K562 (cell line): ENCODE measurements at regions not wholly inside any gene's neighbourhood (a gene's known extent, or its start where the extent isn't known, plus 50 kb on each side); places are given as distances from the start of the nearest gene placed in this dataset.

ENCODE experiments used
- ATAC-seq: fragments of 200-7000 bp; cut with Tn5 transposase; 3 replicates; pipeline ENCODE4 v1.9.1; 2020; ENCODE audit warnings: moderate library complexity
- BruUV-seq: library from RNA; stranded (reverse); fragments of 400-500 nt; replicated peaks from 2 replicates; lab custom pipeline; 2021; lab: Mats Ljungman, UMichigan
- CTCF ChIA-PET: fragments of 300-600 bp; formaldehyde crosslinking; extraction: SDS; loops from one replicate; lab custom pipeline; 2021; ENCODE audit warnings: low intra/inter-chr PET ratio; lab: Yijun Ruan, JAX
- POLR2A ChIA-PET: fragments of 300-600, 350-650 bp; sonication (Branson Sonifier 250); formaldehyde crosslinking; extraction: SDS; loops from one replicate; lab custom pipeline; 2021; ENCODE audit warnings: antibody characterized with exemption, inconsistent platforms; lab: Yijun Ruan, JAX
- DNase-seq, 4 experiments: peaks; one replicate each; pipeline versions ENCODE4 v3.0.0 to v3.0.0-alpha.2; 2011 to 2018; ENCODE audit warnings: low spot score in 3 of 4, mixed read lengths in 3 of 4; ENCODE audit errors: extremely low read depth in 1 of 4
- FAIRE-seq: peaks from 2 replicates; lab custom pipeline; 2011; peaks lifted over from hg19 to GRCh38; lab: Jason Lieb, UNC
- H2AFZ ChIP-seq: 2 replicates; pipeline ENCODE4 v1.6.0; 2011; ENCODE audit warnings: low read depth, low read length, control low read depth, inconsistent platforms
- H3K27ac ChIP-seq: fragments of 200-600 bp; 3 replicates; pipeline ENCODE4 v1.8.0; 2011; ENCODE audit warnings: low read depth, mild to moderate bottlenecking, control low read depth, inconsistent platforms, low read length, moderate library complexity, mixed read lengths; ENCODE audit errors: extremely low read depth
- H3K27me3 ChIP-seq, 2 experiments: fragments of 300-600 bp in 1 of 2; 2 replicates in 1 of 2; 3 replicates in 1 of 2; pipeline versions ENCODE4 v1.6.0 to v1.8.0; 2011; ENCODE audit warnings: inconsistent platforms in 2 of 2, low read length in 2 of 2, mild to moderate bottlenecking in 1 of 2, mixed read lengths in 1 of 2, moderate library complexity in 1 of 2; ENCODE audit not compliant: control insufficient read depth in 2 of 2, insufficient read depth in 2 of 2
- H3K36me3 ChIP-seq: fragments of 300-600 bp; 3 replicates; pipeline ENCODE4 v1.8.0; 2011; ENCODE audit warnings: mild to moderate bottlenecking, low read length, inconsistent platforms; ENCODE audit not compliant: control insufficient read depth, insufficient read depth
- H3K4me1 ChIP-seq, 2 experiments: fragments of 200-600 bp in 1 of 2; replicated peaks in 1 of 2; 2 replicates in 1 of 2; 3 replicates in 1 of 2; pipeline versions ENCODE4 v1.5.1 to v1.8.0; 2011; ENCODE audit warnings: inconsistent platforms in 2 of 2, low read length in 2 of 2, mild to moderate bottlenecking in 1 of 2, mixed read lengths in 1 of 2, moderate library complexity in 1 of 2; ENCODE audit not compliant: control insufficient read depth in 2 of 2, insufficient read depth in 2 of 2
- H3K4me2 ChIP-seq: 2 replicates; pipeline ENCODE4 v1.6.1; 2011; ENCODE audit warnings: low read length, control low read depth, inconsistent platforms, mixed read lengths; ENCODE audit not compliant: insufficient read depth
- H3K4me3 ChIP-seq: fragments of 200-600 bp; sonication (generic), shearing (Covaris generic); 2 replicates; pipeline ENCODE4 v1.5.1; 2016; ENCODE audit warnings: control low read depth, inconsistent platforms
- H3K79me2 ChIP-seq: fragments of 200-600 bp; 3 replicates; pipeline ENCODE4 v1.8.0; 2011; ENCODE audit warnings: low read length, inconsistent platforms; ENCODE audit not compliant: control insufficient read depth, insufficient read depth
- H3K9ac ChIP-seq, 2 experiments: 2 replicates each; pipeline versions ENCODE4 v1.6.0 to v1.6.1; 2011; ENCODE audit warnings: low read depth in 2 of 2, low read length in 2 of 2, control low read depth in 1 of 2, inconsistent platforms in 1 of 2, mild to moderate bottlenecking in 1 of 2, mixed read lengths in 1 of 2; ENCODE audit not compliant: insufficient read depth in 1 of 2
- H3K9me1 ChIP-seq: one replicate; pipeline ENCODE4 v1.6.0; 2011; ENCODE audit warnings: inconsistent platforms, mild to moderate bottlenecking, low read length, moderate library complexity; ENCODE audit not compliant: control insufficient read depth, insufficient read depth
- H3K9me3 ChIP-seq: replicated peaks from 2 replicates; pipeline ENCODE4 v1.5.1; 2011; ENCODE audit warnings: low read depth, low read length, inconsistent platforms; ENCODE audit not compliant: control insufficient read depth, insufficient read depth
- H4K20me1 ChIP-seq: replicated peaks from 2 replicates; pipeline ENCODE4 v1.6.1; 2011; ENCODE audit warnings: low read length, inconsistent platforms, mixed read lengths; ENCODE audit not compliant: control insufficient read depth, insufficient read depth
- BHLHE40 ChIP-seq: IDR thresholded peaks from 2 replicates; pipeline ENCODE4 v1.6.1; 2011; ENCODE audit warnings: low read length, improper control_type of control experiment
- MTA3 ChIP-seq: fragments of 450-650 bp; formaldehyde crosslinking; IDR thresholded peaks from 2 replicates; pipeline ENCODE4 v1.6.1; 2017; ENCODE audit warnings: mild to moderate bottlenecking, borderline replicate concordance
- RBM34 ChIP-seq: fragments of 200-400 bp; formaldehyde crosslinking; IDR thresholded peaks from 2 replicates; pipeline ENCODE4 v1.6.1; 2018; ENCODE audit warnings: low read length, borderline replicate concordance; ENCODE audit not compliant: insufficient read depth
- SMAD1 ChIP-seq: fragments of 150-350 bp; IDR thresholded peaks from 2 replicates; pipeline ENCODE4 v1.6.1; 2014; ENCODE audit warnings: low read length, low read depth; ENCODE audit not compliant: partially characterized antibody
- ZNF76 ChIP-seq: fragments of 250-450 bp; sonication (Bioruptor Pico); IDR thresholded peaks from 2 replicates; pipeline ENCODE4 v1.4.0; 2020; ENCODE audit warnings: mild to moderate bottlenecking, moderate library complexity, borderline replicate concordance
- WGBS: fragments of 100-300 bp; shearing (Covaris generic); methylation state at CpG from one replicate; pipeline ENCODE4 v1.1.6; 2016; ENCODE audit warnings: low coverage, mixed read lengths; ENCODE audit not compliant: insufficient coverage; ENCODE audit errors: missing lambda C conversion rate; 5-methylcytosine and 5-hydroxymethylcytosine counted together
- in situ Hi-C: fragments of 300-500 bp; cut with MboI; formaldehyde crosslinking; loops from 4 replicates; pipeline ENCODE4 v1.15.0; 2018; ENCODE audit warnings: inconsistent platforms, mixed read lengths
- intact Hi-C: fragments of 100-400 bp; cut with micrococcal nuclease; formaldehyde crosslinking; loops from 2 replicates; pipeline ENCODE4 v1.14.2; 2022
- TF ChIP-seq, protein P1 (sequence below): fragments of 450-650 bp; formaldehyde crosslinking; IDR thresholded peaks from 2 replicates; pipeline ENCODE4 v1.4.0; 2020; ENCODE audit warnings: mild to moderate bottlenecking, moderate library complexity
- TF ChIP-seq, protein P2 (sequence below), 2 experiments: fragments of 450-650 bp; IDR thresholded peaks; 2 replicates each; pipeline ENCODE4 v1.6.1; 2018; ENCODE audit warnings: mild to moderate bottlenecking in 2 of 2, low read depth in 1 of 2; ENCODE audit not compliant: partially characterized antibody in 2 of 2

DNA sequence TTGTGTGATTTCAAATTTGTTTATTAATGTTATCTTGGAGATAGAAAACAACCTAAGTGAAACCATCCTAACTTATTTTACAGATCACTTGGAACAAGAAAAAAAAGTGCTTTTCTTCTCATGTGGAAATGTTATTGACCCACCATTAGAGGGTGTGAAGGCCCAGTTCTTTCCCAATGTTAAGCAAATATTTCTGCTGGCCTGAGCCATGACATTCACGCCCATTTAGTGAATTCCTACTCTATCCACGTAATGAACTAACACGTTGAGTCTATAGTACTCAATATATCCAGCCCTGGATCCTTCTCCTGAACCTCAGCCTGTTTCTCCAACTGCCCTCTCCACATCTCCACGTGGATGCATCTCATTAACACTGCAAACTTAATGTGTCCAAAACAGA, 180.6 kb upstream of the ZFP64 start:
- CTCF ChIA-PET: no interaction called here
- H3K4me1 ChIP-seq: no peaks in the 10 kb centered on the region
- H2AFZ ChIP-seq: no peak overlapping the region
- H3K36me3 ChIP-seq: no peaks in the 10 kb centered on the region
- H3K9me1 ChIP-seq: no peaks in the 10 kb centered on the region
- in situ Hi-C loops (no loop called here), intact Hi-C loops (no loop called here)
- H3K4me2 ChIP-seq: no peak overlapping the region
- WGBS: 35% methylated on average over 4 of the region's 4 CpGs
- no TSS peak for BruUV-seq
- no peak for ATAC-seq
- H3K79me2 ChIP-seq: no peaks in the 10 kb centered on the region
- no peak for DNase-seq
- H3K27me3 ChIP-seq: no peaks in the 10 kb centered on the region
- no peaks in the 10 kb centered on the region for H3K9me3 ChIP-seq
- H3K4me3 ChIP-seq: no peak overlapping the region
- H3K9ac ChIP-seq: no peak overlapping the region
- H3K27ac ChIP-seq: no peak overlapping the region
- no peaks in the 10 kb centered on the region for H4K20me1 ChIP-seq
- FAIRE-seq: no peak
- POLR2A ChIA-PET: no interaction called here
- TF ChIP-seq RBM34 (no peak), MTA3 (no peak), ZNF76 (CRISPR knock-in tag) (no peak), BHLHE40 (no peak)
- TF ChIP-seq, protein P1, sequence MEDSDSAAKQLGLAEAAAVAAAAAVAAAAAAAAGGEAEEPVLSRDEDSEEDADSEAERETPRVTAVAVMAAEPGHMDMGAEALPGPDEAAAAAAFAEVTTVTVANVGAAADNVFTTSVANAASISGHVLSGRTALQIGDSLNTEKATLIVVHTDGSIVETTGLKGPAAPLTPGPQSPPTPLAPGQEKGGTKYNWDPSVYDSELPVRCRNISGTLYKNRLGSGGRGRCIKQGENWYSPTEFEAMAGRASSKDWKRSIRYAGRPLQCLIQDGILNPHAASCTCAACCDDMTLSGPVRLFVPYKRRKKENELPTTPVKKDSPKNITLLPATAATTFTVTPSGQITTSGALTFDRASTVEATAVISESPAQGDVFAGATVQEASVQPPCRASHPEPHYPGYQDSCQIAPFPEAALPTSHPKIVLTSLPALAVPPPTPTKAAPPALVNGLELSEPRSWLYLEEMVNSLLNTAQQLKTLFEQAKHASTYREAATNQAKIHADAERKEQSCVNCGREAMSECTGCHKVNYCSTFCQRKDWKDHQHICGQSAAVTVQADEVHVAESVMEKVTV (CRISPR knock-in tag): no peak

DNA sequence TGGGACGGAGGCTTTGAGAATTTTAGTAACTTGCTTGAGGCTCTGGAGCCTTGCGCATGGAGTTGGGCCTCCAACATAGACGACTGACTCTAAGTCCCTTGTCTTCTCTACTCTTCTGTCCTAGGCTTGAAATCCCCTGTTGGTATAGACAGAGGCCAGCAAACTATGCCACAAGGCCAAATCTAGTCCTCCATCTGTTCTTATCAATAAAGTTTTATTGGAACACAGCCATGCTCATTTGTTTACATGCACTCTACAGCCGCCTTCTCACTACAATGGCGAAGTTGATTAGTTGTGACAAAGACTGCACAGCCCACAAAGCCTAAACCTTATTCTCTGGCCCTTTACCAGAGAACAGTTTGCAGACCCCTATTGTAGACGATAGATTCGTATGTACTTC, 174.1 kb upstream of the ZFP64 start:
- H4K20me1 ChIP-seq: no peaks in the 10 kb centered on the region
- H3K9me3 ChIP-seq: no peaks in the 10 kb centered on the region
- no peak overlapping the region for H3K4me2 ChIP-seq
- in situ Hi-C loops (no loop called here), intact Hi-C loops (no loop called here)
- no peaks in the 10 kb centered on the region for H3K4me1 ChIP-seq
- no peak overlapping the region for H3K27ac ChIP-seq
- no peak overlapping the region for H2AFZ ChIP-seq
- no peak for FAIRE-seq
- no peaks in the 10 kb centered on the region for H3K27me3 ChIP-seq
- 36% methylated on average over 7 of the region's 7 CpGs for WGBS
- DNase-seq: no peak
- H3K79me2 ChIP-seq: no peaks in the 10 kb centered on the region
- no peaks in the 10 kb centered on the region for H3K36me3 ChIP-seq
- CTCF ChIA-PET: no interaction called here
- H3K9me1 ChIP-seq: no peaks in the 10 kb centered on the region
- H3K9ac ChIP-seq: no peak overlapping the region
- no peak overlapping the region for H3K4me3 ChIP-seq
- POLR2A ChIA-PET: no interaction called here
- ATAC-seq: no peak
- BruUV-seq: no TSS peak
- TF ChIP-seq, protein P2, sequence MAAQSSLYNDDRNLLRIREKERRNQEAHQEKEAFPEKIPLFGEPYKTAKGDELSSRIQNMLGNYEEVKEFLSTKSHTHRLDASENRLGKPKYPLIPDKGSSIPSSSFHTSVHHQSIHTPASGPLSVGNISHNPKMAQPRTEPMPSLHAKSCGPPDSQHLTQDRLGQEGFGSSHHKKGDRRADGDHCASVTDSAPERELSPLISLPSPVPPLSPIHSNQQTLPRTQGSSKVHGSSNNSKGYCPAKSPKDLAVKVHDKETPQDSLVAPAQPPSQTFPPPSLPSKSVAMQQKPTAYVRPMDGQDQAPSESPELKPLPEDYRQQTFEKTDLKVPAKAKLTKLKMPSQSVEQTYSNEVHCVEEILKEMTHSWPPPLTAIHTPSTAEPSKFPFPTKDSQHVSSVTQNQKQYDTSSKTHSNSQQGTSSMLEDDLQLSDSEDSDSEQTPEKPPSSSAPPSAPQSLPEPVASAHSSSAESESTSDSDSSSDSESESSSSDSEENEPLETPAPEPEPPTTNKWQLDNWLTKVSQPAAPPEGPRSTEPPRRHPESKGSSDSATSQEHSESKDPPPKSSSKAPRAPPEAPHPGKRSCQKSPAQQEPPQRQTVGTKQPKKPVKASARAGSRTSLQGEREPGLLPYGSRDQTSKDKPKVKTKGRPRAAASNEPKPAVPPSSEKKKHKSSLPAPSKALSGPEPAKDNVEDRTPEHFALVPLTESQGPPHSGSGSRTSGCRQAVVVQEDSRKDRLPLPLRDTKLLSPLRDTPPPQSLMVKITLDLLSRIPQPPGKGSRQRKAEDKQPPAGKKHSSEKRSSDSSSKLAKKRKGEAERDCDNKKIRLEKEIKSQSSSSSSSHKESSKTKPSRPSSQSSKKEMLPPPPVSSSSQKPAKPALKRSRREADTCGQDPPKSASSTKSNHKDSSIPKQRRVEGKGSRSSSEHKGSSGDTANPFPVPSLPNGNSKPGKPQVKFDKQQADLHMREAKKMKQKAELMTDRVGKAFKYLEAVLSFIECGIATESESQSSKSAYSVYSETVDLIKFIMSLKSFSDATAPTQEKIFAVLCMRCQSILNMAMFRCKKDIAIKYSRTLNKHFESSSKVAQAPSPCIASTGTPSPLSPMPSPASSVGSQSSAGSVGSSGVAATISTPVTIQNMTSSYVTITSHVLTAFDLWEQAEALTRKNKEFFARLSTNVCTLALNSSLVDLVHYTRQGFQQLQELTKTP (IDR thresholded peaks at IDR 0.05; ENCODE audit: low read depth in 1 of 2, partially characterized antibody in 2 of 2): no peak
- TF ChIP-seq SMAD1: no peak
